ENCODE measurements at regions not wholly inside any gene's neighbourhood (a gene's known extent, or its start where the extent isn't known, plus 50 kb on each side); places are given as distances from the start of the nearest gene placed in this dataset.
"Not testable (repeated sequence)": the region's sequence is repeated elsewhere in the genome, so short reads cannot be mapped to it uniquely, and the experiment has no call there.

GRCh38 chr2:16973586-16974286 lies 308.1 kb upstream of the CYRIA start:
- H3K27ac ChIP-seq, result no peak overlapping the region
- no peak overlapping the region for H3K4me3 ChIP-seq (ENCODE audit: low read depth, low read length)
- H3K9me3 ChIP-seq (ENCODE audit: severe bottlenecking), result no peaks in the 10 kb centered on the region
- DNase-seq, result no peak
- TF ChIP-seq CTCF (IDR thresholded peaks at IDR 0.05; ENCODE audit: low read depth, low read length), result no peak
- H3K27me3 ChIP-seq (ENCODE audit: insufficient read depth, low read depth, severe bottlenecking), result no peaks in the 10 kb centered on the region
- H3K36me3 ChIP-seq, result no peaks in the 10 kb centered on the region

- DNase-seq, result no peak
- Histone ChIP-seq H3K27ac (no peak overlapping the region), H3K36me3 (no peaks in the 10 kb centered on the region), H3K27me3 (ENCODE audit: insufficient read depth, low read depth, severe bottlenecking) (no peaks in the 10 kb centered on the region), H3K4me3 (ENCODE audit: low read depth, low read length) (no peak overlapping the region), H3K9me3 (ENCODE audit: severe bottlenecking) (no peaks in the 10 kb centered on the region)
- no peak for TF ChIP-seq CTCF (IDR thresholded peaks at IDR 0.05; ENCODE audit: low read depth, low read length)
Measured at GRCh38 chr2:16972276-16972675, 306.6 kb upstream of the CYRIA start.

GRCh38 chr2:16971722-16972234 lies 306.1 kb upstream of the CYRIA start:
- H3K27me3 ChIP-seq (ENCODE audit: insufficient read depth, low read depth, severe bottlenecking), result no peaks in the 10 kb centered on the region
- DNase-seq, result no peak
- no peaks in the 10 kb centered on the region for H3K9me3 ChIP-seq (ENCODE audit: severe bottlenecking)

GRCh38 chr2:16970948-16971347 lies 305.3 kb upstream of the CYRIA start:
- not testable (repeated sequence) for H3K9me3 ChIP-seq (ENCODE audit: severe bottlenecking); H3K27me3 ChIP-seq (ENCODE audit: insufficient read depth, low read depth, severe bottlenecking); H3K36me3 ChIP-seq; H3K4me3 ChIP-seq (ENCODE audit: low read depth, low read length); DNase-seq; H3K27ac ChIP-seq

More at GRCh38 chr2:16971722-16972234, 306.1 kb upstream of the CYRIA start:
- Histone ChIP-seq H3K36me3 (no peaks in the 10 kb centered on the region), H3K27ac (no peak overlapping the region), H3K4me3 (ENCODE audit: low read depth, low read length) (no peak overlapping the region)
- TF ChIP-seq CTCF (IDR thresholded peaks at IDR 0.05; ENCODE audit: low read depth, low read length), result no peak

GRCh38 chr2:16962505-16962904 lies 296.9 kb upstream of the CYRIA start:
- Histone ChIP-seq H3K36me3 (no peaks in the 10 kb centered on the region), H3K27ac (no peak overlapping the region)
- no peak for DNase-seq

GRCh38 chr2:16960579-16960978 lies 294.9 kb upstream of the CYRIA start:
- Histone ChIP-seq H3K36me3 (no peaks in the 10 kb centered on the region), H3K9me3 (ENCODE audit: severe bottlenecking) (no peaks in the 10 kb centered on the region), H3K27ac (no peak overlapping the region), H3K27me3 (ENCODE audit: insufficient read depth, low read depth, severe bottlenecking) (no peaks in the 10 kb centered on the region), H3K4me3 (ENCODE audit: low read depth, low read length) (no peak overlapping the region)
- DNase-seq, result no peak
- TF ChIP-seq CTCF (IDR thresholded peaks at IDR 0.05; ENCODE audit: low read depth, low read length), result no peak

More at GRCh38 chr2:16962505-16962904, 296.9 kb upstream of the CYRIA start:
- Histone ChIP-seq H3K4me3 (ENCODE audit: low read depth, low read length) (no peak overlapping the region), H3K9me3 (ENCODE audit: severe bottlenecking) (no peaks in the 10 kb centered on the region), H3K27me3 (ENCODE audit: insufficient read depth, low read depth, severe bottlenecking) (no peaks in the 10 kb centered on the region)
- no peak for TF ChIP-seq CTCF (IDR thresholded peaks at IDR 0.05; ENCODE audit: low read depth, low read length)

Measured in WERI-Rb-1 (cell line).